Activated CD8-positive, alpha-beta memory T cell treated with anti-CD3 and anti-CD28 coated beads for 1 hour (primary cell): ENCODE measurements at regions not wholly inside any gene's neighbourhood (a gene's known extent, or its start where the extent isn't known, plus 50 kb on each side); places are given as distances from the start of the nearest gene placed in this dataset.
"Not testable (repeated sequence)": the region's sequence is repeated elsewhere in the genome, so short reads cannot be mapped to it uniquely, and the experiment has no call there.

Experiments
- DNase-seq, 2 donors: peaks; one replicate each; pipeline ENCODE4 v3.0.0-alpha.2; 2020; ENCODE audit warnings: low read depth in 1 of 2; ENCODE audit errors: extremely low read depth in 1 of 2

DNA sequence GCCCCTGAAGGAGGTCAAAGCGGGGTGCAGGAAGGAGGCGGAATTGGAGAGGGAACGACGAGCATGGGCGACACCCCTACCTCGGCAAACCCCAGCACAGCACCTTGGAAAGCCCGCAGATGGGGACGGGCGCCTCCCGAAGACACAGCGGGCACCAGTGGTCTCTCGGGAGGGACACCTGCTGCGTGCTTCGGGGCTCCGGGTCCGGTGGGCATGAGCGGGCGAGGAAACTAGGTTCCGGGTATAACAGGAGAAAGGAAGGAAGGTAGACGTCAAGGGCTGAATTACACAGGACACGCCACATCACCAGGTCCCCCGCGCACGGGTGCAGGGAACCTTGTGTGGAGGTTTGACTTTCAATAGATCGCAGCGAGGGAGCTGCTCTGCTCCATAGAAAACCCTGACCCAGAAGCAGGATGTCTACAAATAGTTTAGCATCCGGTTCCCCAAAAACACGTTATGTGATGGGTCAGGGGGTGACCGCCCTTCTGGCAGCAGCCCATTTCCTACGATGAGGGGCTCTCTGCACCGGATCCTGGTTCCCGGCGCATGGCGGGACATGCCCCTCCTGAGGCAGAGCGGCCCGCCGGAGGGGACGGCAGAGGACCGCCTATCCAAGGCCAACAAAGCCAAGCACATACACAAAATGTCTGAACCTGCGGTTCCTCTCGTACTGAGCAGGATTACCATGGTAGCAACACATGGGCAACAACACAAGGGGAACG is 196.9 kb downstream of the ALG10 start:
- DNase-seq = no peak

GRCh38 chr12:34220079-34220478 is 197.8 kb downstream of the ALG10 start:
- DNase-seq = not testable (repeated sequence)

DNA sequence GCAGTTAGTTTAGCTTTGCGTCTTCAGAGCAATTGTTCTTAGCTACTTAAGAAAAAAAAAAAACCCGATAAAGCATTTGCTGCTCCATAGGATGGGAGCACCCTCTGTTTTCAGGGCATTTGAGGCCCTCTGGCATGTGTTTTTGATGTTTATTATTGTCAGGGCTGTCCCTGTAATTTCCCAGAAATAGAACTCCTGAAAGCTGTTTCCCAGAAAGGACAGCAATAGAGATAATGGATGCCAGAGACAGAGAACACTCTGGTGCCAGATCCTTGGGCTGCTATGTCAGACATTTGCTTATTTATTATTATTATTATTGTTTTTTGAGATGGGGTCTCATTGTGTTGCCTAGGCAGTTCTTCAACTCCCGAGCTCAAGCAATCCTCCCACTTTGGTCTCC is 201.3 kb downstream of the ALG10 start:
- DNase-seq = no peak

- DNase-seq = not testable (repeated sequence)
Observed at GRCh38 chr12:34226044-34226443, 203.7 kb downstream of the ALG10 start.

DNA sequence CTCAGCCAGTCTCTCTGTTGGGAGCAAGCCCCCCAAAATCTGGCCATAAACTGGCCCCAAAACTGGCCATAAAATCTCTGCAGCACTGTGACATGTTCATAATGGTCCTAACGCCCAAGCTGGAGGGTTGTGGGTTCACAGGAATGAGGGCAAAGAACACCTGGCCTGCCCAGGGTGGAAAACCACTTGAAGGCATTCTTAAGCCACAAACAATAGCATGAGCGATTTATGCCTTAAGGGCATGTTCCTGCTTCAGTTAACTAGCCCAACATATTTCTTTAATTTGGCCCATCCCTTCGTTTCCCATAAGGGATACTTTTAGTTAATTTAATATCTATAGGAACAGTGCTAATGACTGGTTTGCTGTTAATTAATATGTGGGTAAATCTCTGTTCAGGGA is 205.8 kb downstream of the ALG10 start:
- DNase-seq = not testable (repeated sequence)

GRCh38 chr12:34229033-34229432 is 206.7 kb downstream of the ALG10 start:
- DNase-seq = not testable (repeated sequence)

DNA sequence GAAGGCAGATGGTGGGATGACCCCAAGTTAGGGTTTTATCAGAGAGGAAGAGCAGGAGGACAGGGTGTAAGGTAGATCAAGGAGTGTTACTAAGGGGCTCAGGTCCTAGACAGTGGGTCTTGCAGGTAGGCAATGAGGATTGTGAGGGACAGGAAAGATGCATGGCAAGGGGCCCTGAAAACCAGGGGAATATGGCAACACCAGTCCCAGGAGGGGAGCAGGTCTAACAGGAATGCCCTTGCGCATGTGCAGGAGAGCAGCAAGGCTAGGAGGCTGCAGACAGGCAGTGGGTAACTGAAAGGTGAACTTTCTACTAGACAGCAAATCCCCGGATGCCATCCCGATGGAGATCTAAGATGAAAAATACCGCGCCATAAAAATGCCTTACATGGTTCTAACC is 211.3 kb downstream of the ALG10 start:
- DNase-seq = no peak

- DNase-seq = no peak
Observed at GRCh38 chr12:34236073-34236472, 213.8 kb downstream of the ALG10 start.

GRCh38 chr12:34244608-34245007 is 222.3 kb downstream of the ALG10 start:
- DNase-seq = no peak

- no peak for DNase-seq
Observed at GRCh38 chr12:34249271-34249670, 227.0 kb downstream of the ALG10 start.

GRCh38 chr12:34251879-34252278 is 229.6 kb downstream of the ALG10 start:
- DNase-seq = not testable (repeated sequence)

DNA sequence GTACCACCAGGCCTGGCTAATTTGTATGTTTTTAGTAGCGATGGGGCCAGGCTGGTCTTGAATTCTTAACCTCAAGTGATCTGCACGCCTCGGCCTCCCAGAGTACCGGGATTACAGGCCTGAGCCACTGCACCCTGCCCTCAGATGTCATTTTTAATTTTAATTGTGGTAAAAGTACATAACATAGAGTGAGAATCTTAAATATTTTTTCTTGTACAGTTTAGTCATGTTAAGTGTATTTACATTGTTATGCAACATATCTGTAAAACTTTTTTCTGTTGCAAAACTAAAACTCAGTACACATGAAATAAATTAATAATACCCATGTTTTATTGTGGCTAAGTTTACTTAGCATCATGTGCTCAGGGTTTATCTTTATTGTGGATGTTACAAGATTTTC is 231.4 kb downstream of the ALG10 start:
- no peak for DNase-seq

DNA sequence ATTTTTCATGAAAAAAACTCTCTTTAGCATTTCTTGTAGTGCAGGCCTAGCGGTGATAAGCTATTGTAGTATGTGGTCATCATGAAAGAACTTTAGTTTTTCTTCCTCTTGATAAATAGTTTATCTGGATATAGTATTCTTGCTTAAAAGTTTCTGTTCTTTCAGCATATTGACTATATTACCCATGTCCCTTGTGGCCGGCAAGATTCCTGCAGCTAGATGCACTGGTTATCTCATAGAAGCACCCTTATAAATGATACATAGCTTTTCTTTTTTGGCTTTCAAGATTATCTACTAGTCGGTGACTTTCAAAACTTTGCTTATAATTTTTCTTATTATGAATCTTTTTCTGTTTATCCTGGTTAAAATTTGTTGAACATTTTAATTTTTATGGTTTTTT is 234.8 kb downstream of the ALG10 start:
- DNase-seq = no peak

- DNase-seq = not testable (repeated sequence)
Observed at GRCh38 chr12:34262140-34262539, 239.8 kb downstream of the ALG10 start.

GRCh38 chr12:34264110-34264509 is 241.8 kb downstream of the ALG10 start:
- DNase-seq = no peak

GRCh38 chr12:34273703-34274102 is 251.4 kb downstream of the ALG10 start:
- DNase-seq = not testable (repeated sequence)

- DNase-seq = no peak
Observed at GRCh38 chr12:34275129-34275528, 252.8 kb downstream of the ALG10 start.

DNA sequence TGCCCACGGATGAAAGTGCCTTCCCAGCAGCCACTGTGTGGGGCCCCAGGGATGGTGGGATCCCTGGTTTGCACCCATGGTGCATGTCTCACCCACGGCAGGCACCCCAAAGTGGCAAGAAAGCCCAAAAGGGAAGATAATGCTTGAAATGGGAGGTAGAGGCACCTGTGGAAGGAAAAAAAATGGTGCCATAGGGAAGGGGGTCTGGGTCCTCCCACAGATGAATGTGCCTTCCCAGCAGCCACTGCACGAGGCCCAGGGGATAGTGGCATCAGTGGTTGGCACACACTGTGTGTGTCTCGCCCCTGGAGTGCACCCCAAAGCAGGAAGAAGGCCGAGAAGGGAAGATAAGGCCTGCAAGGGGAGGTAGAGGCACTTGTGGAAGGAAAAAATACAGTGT is 264.2 kb downstream of the ALG10 start:
- DNase-seq = no peak

DNA sequence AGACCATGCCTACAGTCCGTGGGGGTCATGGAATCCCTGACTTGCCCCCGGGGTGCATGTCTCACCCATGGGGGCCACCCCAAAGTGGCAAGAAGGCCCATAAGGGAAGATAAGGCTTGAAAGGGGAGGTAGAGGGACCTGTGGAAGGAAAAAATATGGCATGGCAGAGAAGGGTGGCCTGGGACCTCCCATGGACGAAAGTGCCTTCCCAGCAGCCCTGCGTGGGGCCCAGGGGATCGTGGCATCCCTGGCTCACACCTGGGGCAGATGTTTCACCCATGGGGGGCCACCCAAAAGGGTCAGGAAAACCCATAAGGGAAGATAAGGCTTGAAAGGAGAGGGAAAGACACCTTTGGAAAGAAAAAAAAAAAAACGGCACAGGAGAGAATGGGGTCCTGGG is 264.6 kb downstream of the ALG10 start:
- no peak for DNase-seq

GRCh38 chr12:34287437-34287836 is 265.1 kb downstream of the ALG10 start:
- DNase-seq = no peak

DNA sequence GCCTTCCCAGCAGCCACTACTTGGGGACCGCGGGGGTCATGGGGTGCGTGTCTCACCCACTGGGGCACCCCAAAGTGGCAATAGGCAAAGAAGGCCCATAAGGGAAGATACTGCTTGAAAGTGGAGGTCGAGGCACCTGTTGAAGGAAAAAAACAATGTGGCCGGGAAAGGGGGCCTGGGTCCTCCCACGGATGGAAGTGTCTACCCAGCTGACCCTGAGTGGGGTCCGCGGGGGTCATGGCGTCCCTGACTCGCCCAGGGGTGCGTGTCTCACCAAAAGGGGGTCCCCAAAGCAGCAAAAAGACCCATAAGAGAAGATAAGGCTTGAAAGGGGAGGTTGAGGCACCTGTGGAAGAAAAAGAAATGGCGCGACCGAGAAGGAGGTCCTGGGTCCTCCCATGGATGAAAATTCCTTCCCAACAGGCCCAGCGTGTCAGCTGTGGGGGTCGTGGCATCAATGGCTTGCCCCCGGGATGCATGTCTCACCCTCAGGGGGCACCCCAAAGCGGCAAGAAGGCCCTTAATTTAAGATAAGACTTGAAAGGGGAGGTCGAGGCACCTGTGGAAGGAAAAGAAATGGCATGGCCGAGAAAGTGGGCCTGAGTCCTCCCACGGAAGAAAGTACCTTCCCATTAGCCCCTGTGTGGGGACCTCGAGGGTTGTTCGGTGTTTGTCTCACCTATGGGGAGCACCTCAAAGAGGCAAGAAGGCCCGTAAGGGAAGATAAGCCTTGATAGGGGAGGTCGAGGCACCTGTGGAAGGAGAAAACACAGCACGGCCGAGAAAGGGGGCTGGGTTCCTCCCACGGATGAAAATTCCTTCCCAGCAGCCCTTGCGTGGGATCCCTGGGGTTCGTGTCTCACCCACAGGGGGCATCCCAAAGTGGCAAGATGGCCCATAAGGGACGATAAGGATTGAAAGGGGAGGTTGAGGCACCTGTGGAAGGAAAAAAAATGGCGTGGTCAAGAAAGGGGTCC is 266.0 kb downstream of the ALG10 start:
- no peak for DNase-seq

DNA sequence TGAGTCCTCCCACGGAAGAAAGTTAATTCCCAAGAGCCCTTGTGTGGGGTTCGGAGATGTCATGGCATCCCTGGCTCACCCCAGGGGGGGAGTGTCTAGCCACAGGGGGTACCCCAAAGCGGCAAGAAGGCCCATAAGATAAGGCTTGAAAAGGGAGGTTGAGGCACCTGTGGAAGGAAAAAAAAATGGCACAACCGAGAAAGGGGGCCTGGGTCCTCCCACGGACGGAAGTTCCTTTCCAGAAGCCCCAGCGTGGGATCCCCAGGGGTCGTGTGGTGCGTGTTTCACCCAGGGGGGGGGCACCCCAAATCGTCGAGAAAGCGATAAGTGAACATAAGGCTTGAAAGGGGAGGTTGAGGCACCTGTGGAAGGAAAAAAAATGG is 266.7 kb downstream of the ALG10 start:
- no peak for DNase-seq
